ENCODE measurements at regions not wholly inside any gene's neighbourhood (a gene's known extent, or its start where the extent isn't known, plus 50 kb on each side); places are given as distances from the start of the nearest gene placed in this dataset.
A peak's percentile ranks its signal among the peaks of the same experiment; 100 is the strongest.

DNA sequence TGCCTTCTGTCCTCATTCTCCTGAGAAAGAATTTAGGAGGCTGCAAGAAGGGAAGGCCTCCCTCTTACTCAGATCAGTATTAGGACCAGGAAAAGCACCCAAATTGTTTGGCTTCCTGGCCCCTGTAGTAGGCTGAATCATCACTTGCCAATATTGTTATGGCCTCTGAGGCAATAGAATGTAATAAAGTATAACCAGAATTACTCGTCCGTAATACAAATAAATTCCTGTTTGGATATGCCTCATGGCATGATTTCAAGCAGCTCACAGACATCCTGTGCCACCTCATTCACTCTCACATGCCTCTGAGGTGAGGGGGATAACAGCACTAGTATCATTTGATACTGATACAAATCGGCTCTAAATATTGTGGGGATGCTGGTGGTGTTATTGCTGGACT is 427.3 kb downstream of the ISL1 start:
- Histone ChIP-seq H2BK15ac (ENCODE audit: low read length) (no peak overlapping the region), H4K8ac (ENCODE audit: extremely low read depth, insufficient read depth, low read length) (no peak overlapping the region), H2BK20ac (ENCODE audit: low read length) (no peak overlapping the region), H3K4me2 (ENCODE audit: insufficient read depth in 1 of 2, low read depth in 2 of 2, low read length in 2 of 2) (no peak overlapping the region), H3K23me2 (ENCODE audit: low read depth, low read length) (no peaks in the 10 kb centered on the region), H2BK120ac (replicated peaks; ENCODE audit: low read depth, low read length) (no peak overlapping the region), H3K56ac (replicated peaks; ENCODE audit: insufficient read length, low read depth, low read length) (no peak overlapping the region), H3K9ac (replicated peaks in 1 of 4; ENCODE audit: extremely low read depth in 1 of 4, low read depth in 3 of 4, low read length in 3 of 4) (no peak overlapping the region), H3K79me2 (ENCODE audit: control insufficient read depth in 1 of 2, insufficient read depth in 2 of 2, low read length in 2 of 2) (no peaks in the 10 kb centered on the region), H3K14ac (ENCODE audit: insufficient read length) (no peak overlapping the region), H4K91ac (replicated peaks; ENCODE audit: insufficient read length, low read length) (no peak overlapping the region), H4K20me1 (replicated peaks in 1 of 2; ENCODE audit: control insufficient read depth in 1 of 2, insufficient read depth in 2 of 2, low read length in 2 of 2) (no peaks in the 10 kb centered on the region), H2AFZ (ENCODE audit: low read length) (no peak overlapping the region), H3K79me1 (ENCODE audit: low read depth, low read length) (no peaks in the 10 kb centered on the region), H3K23ac (ENCODE audit: insufficient read length) (no peak overlapping the region), H3K18ac (ENCODE audit: extremely low read depth, low read length) (no peak overlapping the region), H3K4me3 (ENCODE audit: extremely low read depth in 1 of 4, insufficient read depth in 2 of 4, low read depth in 3 of 4, low read length in 4 of 4) (no peak overlapping the region), H3K36me3 (ENCODE audit: control insufficient read depth in 2 of 4, insufficient read depth in 4 of 4, low read length in 3 of 4) (no peaks in the 10 kb centered on the region), H2AK5ac (ENCODE audit: low read depth, low read length) (no peak overlapping the region), H2BK12ac (ENCODE audit: low read depth, low read length) (peak overlapping the region; percentile 78), H3K4ac (replicated peaks; ENCODE audit: insufficient read length, low read depth, low read length) (no peak overlapping the region), H3K27me3 (replicated peaks in 1 of 4; ENCODE audit: control insufficient read depth in 3 of 4, extremely low read depth in 1 of 4, insufficient read depth in 3 of 4, low read length in 3 of 4) (no peaks in the 10 kb centered on the region), H3K4me1 (replicated peaks in 1 of 4; ENCODE audit: control insufficient read depth in 3 of 4, insufficient read depth in 4 of 4, low read length in 3 of 4) (peaks cover 0 to 5% (median 1%) of the 10 kb centered on the region in 4 experiments; a peak in 1 of 7 replicates), H3K27ac (ENCODE audit: low read depth, low read length) (no peak overlapping the region), H4K5ac (ENCODE audit: insufficient read length, low read depth, low read length) (no peak overlapping the region), H3K9me3 (ENCODE audit: insufficient read depth in 2 of 2, low read depth in 1 of 2, low read length in 1 of 2) (no peaks in the 10 kb centered on the region), H2BK5ac (ENCODE audit: low read depth, low read length) (no peak overlapping the region)
- FAIRE-seq (no peak), DNase-seq (ENCODE audit: low read depth in 1 of 2, low spot score in 2 of 2) (no peak)
- CTCF ChIA-PET (ENCODE audit: partially characterized antibody): interaction anchor here (1.6 kb wide), 1 partner anchor 9 kb away, joined by 6 read pairs; no protein-coding TSS in a partner anchor
- POLR2A ChIA-PET (ENCODE audit: partially characterized antibody): no interaction called here
- WGBS, 2 experiments (ENCODE audit: extremely low coverage in 1 of 2, insufficient coverage in 1 of 2, insufficient read length in 1 of 2, insufficient replicate concordance in 2 of 2, low coverage in 1 of 2, low lambda C conversion rate in 2 of 2, missing lambda C conversion rate in 1 of 2): 63% methylated on average over 3 of the region's 3 CpGs; no CpG with 5 or more reads in 1 of the 2 experiments
- TF ChIP-seq TAF1 (IDR thresholded peaks at IDR 0.05; ENCODE audit: low read depth, low read length): no peak
- TF ChIP-seq, protein P1, sequence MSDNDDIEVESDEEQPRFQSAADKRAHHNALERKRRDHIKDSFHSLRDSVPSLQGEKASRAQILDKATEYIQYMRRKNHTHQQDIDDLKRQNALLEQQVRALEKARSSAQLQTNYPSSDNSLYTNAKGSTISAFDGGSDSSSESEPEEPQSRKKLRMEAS (IDR thresholded peaks at IDR 0.05): no peak
- TF ChIP-seq, protein P2, sequence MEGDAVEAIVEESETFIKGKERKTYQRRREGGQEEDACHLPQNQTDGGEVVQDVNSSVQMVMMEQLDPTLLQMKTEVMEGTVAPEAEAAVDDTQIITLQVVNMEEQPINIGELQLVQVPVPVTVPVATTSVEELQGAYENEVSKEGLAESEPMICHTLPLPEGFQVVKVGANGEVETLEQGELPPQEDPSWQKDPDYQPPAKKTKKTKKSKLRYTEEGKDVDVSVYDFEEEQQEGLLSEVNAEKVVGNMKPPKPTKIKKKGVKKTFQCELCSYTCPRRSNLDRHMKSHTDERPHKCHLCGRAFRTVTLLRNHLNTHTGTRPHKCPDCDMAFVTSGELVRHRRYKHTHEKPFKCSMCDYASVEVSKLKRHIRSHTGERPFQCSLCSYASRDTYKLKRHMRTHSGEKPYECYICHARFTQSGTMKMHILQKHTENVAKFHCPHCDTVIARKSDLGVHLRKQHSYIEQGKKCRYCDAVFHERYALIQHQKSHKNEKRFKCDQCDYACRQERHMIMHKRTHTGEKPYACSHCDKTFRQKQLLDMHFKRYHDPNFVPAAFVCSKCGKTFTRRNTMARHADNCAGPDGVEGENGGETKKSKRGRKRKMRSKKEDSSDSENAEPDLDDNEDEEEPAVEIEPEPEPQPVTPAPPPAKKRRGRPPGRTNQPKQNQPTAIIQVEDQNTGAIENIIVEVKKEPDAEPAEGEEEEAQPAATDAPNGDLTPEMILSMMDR (IDR thresholded peaks at IDR 0.05; ENCODE audit: control extremely low read depth in 1 of 3, insufficient read depth in 1 of 3, low read depth in 1 of 3, low read length in 3 of 3): no peak
- TF ChIP-seq KDM5A (IDR thresholded peaks at IDR 0.05; ENCODE audit: low read length): no peak
- TF ChIP-seq EZH2 (IDR thresholded peaks at IDR 0.05; ENCODE audit: low read depth, low read length, severe bottlenecking): no peak
- TF ChIP-seq RNF2 (IDR thresholded peaks at IDR 0.05; ENCODE audit: borderline replicate concordance, low read depth, low read length, missing control alignments, poor library complexity, severe bottlenecking): no peak
- no peak for TF ChIP-seq RFX5 (IDR thresholded peaks at IDR 0.05; ENCODE audit: borderline replicate concordance, low read depth, low read length)
- TF ChIP-seq MAFK (IDR thresholded peaks at IDR 0.05; ENCODE audit: low read depth, low read length): no peak
- TF ChIP-seq TAF7 (optimal IDR thresholded peaks at IDR 0.05; ENCODE audit: borderline replicate concordance, low read depth, low read length): no peak
- no peak for TF ChIP-seq SRF (IDR thresholded peaks at IDR 0.05; ENCODE audit: low read depth, low read length)
- TF ChIP-seq CHD2 (IDR thresholded peaks at IDR 0.05; ENCODE audit: low read length): no peak
